CD1c-positive myeloid dendritic cell (primary cell): ENCODE measurements at regions not wholly inside any gene's neighbourhood (a gene's known extent, or its start where the extent isn't known, plus 50 kb on each side); places are given as distances from the start of the nearest gene placed in this dataset.

Experiments used
- DNase-seq: peaks from one replicate; pipeline ENCODE4 v3.0.0-alpha.2; 2016; ENCODE audit errors: extremely low spot score

GRCh38 chr1:68331117-68331865 is 99.0 kb upstream of the WLS start:
- no peak for DNase-seq

GRCh38 chr1:68330391-68330790 is 98.1 kb upstream of the WLS start:
- DNase-seq: no peak

- DNase-seq: no peak
These were observed 96.9 kb upstream of the WLS start for GRCh38 chr1:68329096-68329835.

GRCh38 chr1:68328490-68328889 is 96.2 kb upstream of the WLS start:
- DNase-seq: no peak

GRCh38 chr1:68327414-68327813 is 95.1 kb upstream of the WLS start:
- no peak for DNase-seq

GRCh38 chr1:68326481-68326880 is 94.2 kb upstream of the WLS start:
- DNase-seq: no peak

- DNase-seq: no peak
These were observed 92.0 kb upstream of the WLS start for GRCh38 chr1:68324316-68324715.

- no peak for DNase-seq
These were observed 90.7 kb upstream of the WLS start for GRCh38 chr1:68322837-68323687.

GRCh38 chr1:68322096-68322495 is 89.8 kb upstream of the WLS start:
- no peak for DNase-seq

GRCh38 chr1:68321084-68321685 is 88.9 kb upstream of the WLS start:
- DNase-seq: no peak

- DNase-seq: no peak
These were observed 88.0 kb upstream of the WLS start for GRCh38 chr1:68320349-68320748.

GRCh38 chr1:68319907-68320306 is 87.6 kb upstream of the WLS start:
- no peak for DNase-seq

GRCh38 chr1:68317543-68317942 is 85.2 kb upstream of the WLS start:
- DNase-seq: no peak

GRCh38 chr1:68314151-68314780 is 81.9 kb upstream of the WLS start:
- DNase-seq: no peak

GRCh38 chr1:68313735-68314134 is 81.4 kb upstream of the WLS start:
- DNase-seq: no peak

- DNase-seq: no peak
These were observed 75.7 kb upstream of the WLS start for GRCh38 chr1:68308034-68308433.

- no peak for DNase-seq
These were observed 75.1 kb upstream of the WLS start for GRCh38 chr1:68307378-68307787.

- DNase-seq: no peak
These were observed 69.2 kb upstream of the WLS start for GRCh38 chr1:68301471-68302001.

- no peak for DNase-seq
These were observed 62.2 kb upstream of the WLS start for GRCh38 chr1:68294367-68295066.

- DNase-seq: no peak
These were observed 61.5 kb upstream of the WLS start for GRCh38 chr1:68293609-68294366.
